CD8-positive, alpha-beta memory T cell (primary cell): ENCODE measurements at regions not wholly inside any gene's neighbourhood (a gene's known extent, or its start where the extent isn't known, plus 50 kb on each side); places are given as distances from the start of the nearest gene placed in this dataset.

Source experiments
- CTCF ChIA-PET: fragments of 350-600 bp; sonication (Branson Sonifier 250); formaldehyde crosslinking; loops from one replicate; lab custom pipeline; 2021; ENCODE audit warnings: antibody characterized with exemption; lab: Charles Lee
- POLR2A ChIA-PET: fragments of 350-600 bp; sonication (Branson Sonifier 250); formaldehyde crosslinking; loops from one replicate; lab custom pipeline; 2021; ENCODE audit warnings: antibody characterized with exemption; lab: Charles Lee
- DNase-seq, 5 donors: peaks; one replicate each; pipeline versions ENCODE4 v3.0.0 to v3.0.0-alpha.2; 2020 to 2022; ENCODE audit warnings: mixed read lengths in 1 of 5
- H3K27ac ChIP-seq: one replicate; pipeline ENCODE4 v1.7.0; 2013; ENCODE audit warnings: low read depth, mild to moderate bottlenecking, low read length, moderate library complexity
- H3K27me3 ChIP-seq: 2 replicates; pipeline ENCODE4 v1.7.0; 2013; ENCODE audit warnings: low read length, mild to moderate bottlenecking; ENCODE audit not compliant: insufficient read depth, poor library complexity, severe bottlenecking
- H3K36me3 ChIP-seq: 2 replicates; pipeline ENCODE4 v1.7.0; 2013; ENCODE audit warnings: mild to moderate bottlenecking, low read length, moderate library complexity; ENCODE audit not compliant: insufficient read depth
- H3K4me1 ChIP-seq: 2 replicates; pipeline ENCODE4 v1.7.0; 2013; ENCODE audit warnings: mild to moderate bottlenecking, low read length, moderate library complexity; ENCODE audit not compliant: insufficient read depth
- H3K4me3 ChIP-seq: 2 replicates; pipeline ENCODE4 v1.7.0; 2013; ENCODE audit warnings: mild to moderate bottlenecking, low read length
- H3K9me3 ChIP-seq: 2 replicates; pipeline ENCODE4 v1.7.0; 2013; ENCODE audit warnings: mild to moderate bottlenecking, low read length
- H3K27ac Mint-ChIP-seq, 8 donors: one replicate each; pipeline ENCODE4 v1.8.0; 2020 to 2021; ENCODE audit warnings: mixed read lengths in 8 of 8, mild to moderate bottlenecking in 6 of 8, inconsistent platforms in 3 of 8, moderate library complexity in 3 of 8
- H3K27me3 Mint-ChIP-seq, 2 donors: one replicate each; pipeline ENCODE4 v1.8.0; 2020 to 2021; ENCODE audit warnings: mixed read lengths in 2 of 2, mild to moderate bottlenecking in 1 of 2, moderate library complexity in 1 of 2
- H3K36me3 Mint-ChIP-seq, 3 donors: one replicate each; pipeline ENCODE4 v1.8.0; 2020 to 2021; ENCODE audit warnings: mixed read lengths in 3 of 3, inconsistent platforms in 1 of 3, mild to moderate bottlenecking in 1 of 3
- H3K4me1 Mint-ChIP-seq, 3 donors: one replicate each; pipeline ENCODE4 v1.8.0; 2020 to 2021; ENCODE audit warnings: mixed read lengths in 3 of 3, inconsistent platforms in 1 of 3, mild to moderate bottlenecking in 1 of 3
- H3K4me3 Mint-ChIP-seq, 7 donors: one replicate each; pipeline ENCODE4 v1.8.0; 2020 to 2021; ENCODE audit warnings: mixed read lengths in 7 of 7, mild to moderate bottlenecking in 6 of 7, moderate library complexity in 4 of 7, inconsistent platforms in 2 of 7
- H3K9me3 Mint-ChIP-seq, 5 donors: one replicate each; pipeline ENCODE4 v1.8.0; 2020 to 2022; ENCODE audit warnings: mixed read lengths in 5 of 5, mild to moderate bottlenecking in 3 of 5, moderate library complexity in 2 of 5, inconsistent platforms in 1 of 5

DNA sequence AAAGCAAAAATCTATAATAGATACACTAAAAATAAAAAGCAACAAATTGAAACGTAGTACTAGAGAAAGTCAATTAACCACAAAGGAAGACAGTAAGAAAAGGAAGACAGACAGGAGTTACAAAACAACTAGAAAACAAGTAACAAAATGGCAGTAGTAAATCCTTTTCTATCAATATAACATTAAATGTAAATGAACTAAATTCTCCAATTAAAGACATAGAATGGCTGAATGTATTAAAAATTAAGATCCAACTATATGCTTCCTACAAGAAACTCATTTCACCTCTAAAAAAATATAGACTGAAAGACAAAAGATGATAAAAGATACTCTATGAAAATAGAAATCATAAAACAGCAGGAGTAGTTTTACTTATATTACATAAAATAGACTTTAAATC lies 79.1 kb downstream of the CTH start:
- Mint-ChIP-seq H3K36me3 (no peaks in the 10 kb centered on the region), H3K4me3 (no peak overlapping the region), H3K27me3 (peaks cover 7 to 19% of the 10 kb centered on the region in 2 donors), H3K27ac (no peak overlapping the region), H3K9me3 (peaks cover 0 to 5% (median 0%) of the 10 kb centered on the region in 5 donors), H3K4me1 (no peaks in the 10 kb centered on the region)
- no peak overlapping the region for H3K27ac ChIP-seq
- POLR2A ChIA-PET: no interaction called here
- no peaks in the 10 kb centered on the region for H3K4me1 ChIP-seq
- CTCF ChIA-PET: no interaction called here
- no peaks in the 10 kb centered on the region for H3K9me3 ChIP-seq
- no peak overlapping the region for H3K4me3 ChIP-seq
- no peaks in the 10 kb centered on the region for H3K36me3 ChIP-seq
- no peaks in the 10 kb centered on the region for H3K27me3 ChIP-seq
- no peak for DNase-seq

GRCh38 chr1:70495370-70495769 lies 84.3 kb downstream of the CTH start:
- Mint-ChIP-seq H3K4me1 (no peaks in the 10 kb centered on the region), H3K4me3 (no peak overlapping the region), H3K27me3 (peaks cover 8% of the 10 kb centered on the region in 2 donors), H3K36me3 (no peaks in the 10 kb centered on the region), H3K27ac (no peak overlapping the region), H3K9me3 (peaks cover 0 to 1% (median 0%) of the 10 kb centered on the region in 5 donors)
- Histone ChIP-seq H3K27ac (no peak overlapping the region), H3K4me3 (no peak overlapping the region), H3K36me3 (no peaks in the 10 kb centered on the region), H3K9me3 (no peaks in the 10 kb centered on the region), H3K27me3 (no peaks in the 10 kb centered on the region), H3K4me1 (no peaks in the 10 kb centered on the region)
- POLR2A ChIA-PET: no interaction called here
- DNase-seq: no peak
- CTCF ChIA-PET: no interaction called here

DNA sequence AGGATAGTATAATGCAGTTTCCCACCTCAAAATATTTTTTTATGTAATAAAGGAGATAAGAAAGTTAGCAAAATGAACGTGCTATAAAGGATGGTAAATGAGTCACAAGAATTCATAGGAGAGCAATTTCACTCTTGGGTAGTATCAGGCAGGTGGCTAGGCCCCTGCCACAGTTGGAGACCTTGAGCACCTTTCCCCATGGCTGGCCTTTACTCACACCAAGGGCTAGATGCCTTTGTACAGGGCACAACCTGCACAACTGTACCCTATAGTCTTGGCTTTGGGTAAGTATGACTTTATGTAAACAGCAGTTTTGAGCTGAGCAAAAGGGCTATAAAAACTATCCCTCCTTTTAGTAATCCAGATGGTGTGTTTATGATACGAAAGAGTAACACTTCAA lies 85.1 kb downstream of the CTH start:
- Histone ChIP-seq H3K27ac (no peak overlapping the region), H3K4me1 (no peaks in the 10 kb centered on the region), H3K4me3 (no peak overlapping the region), H3K36me3 (no peaks in the 10 kb centered on the region), H3K9me3 (no peaks in the 10 kb centered on the region), H3K27me3 (no peaks in the 10 kb centered on the region)
- H3K27me3 Mint-ChIP-seq: peaks cover under 1 to 2% of the 10 kb centered on the region in 2 donors
- no peak for DNase-seq
- no peaks in the 10 kb centered on the region for H3K4me1 Mint-ChIP-seq
- H3K27ac Mint-ChIP-seq: no peak overlapping the region
- H3K4me3 Mint-ChIP-seq: no peak overlapping the region
- ChIA-PET CTCF (no interaction called here), POLR2A (no interaction called here)
- no peaks in the 10 kb centered on the region for H3K36me3 Mint-ChIP-seq
- H3K9me3 Mint-ChIP-seq: no peaks in the 10 kb centered on the region

GRCh38 chr1:70497152-70497551 lies 86.1 kb downstream of the CTH start:
- Mint-ChIP-seq H3K9me3 (no peaks in the 10 kb centered on the region), H3K27me3 (peaks cover 0 to 2% of the 10 kb centered on the region in 2 donors), H3K36me3 (no peaks in the 10 kb centered on the region), H3K4me1 (no peaks in the 10 kb centered on the region), H3K27ac (no peak overlapping the region), H3K4me3 (no peak overlapping the region)
- no peaks in the 10 kb centered on the region for H3K36me3 ChIP-seq
- H3K9me3 ChIP-seq: no peaks in the 10 kb centered on the region
- no peaks in the 10 kb centered on the region for H3K27me3 ChIP-seq
- no peak overlapping the region for H3K27ac ChIP-seq
- ChIA-PET POLR2A (no interaction called here), CTCF (interaction anchor here (2.3 kb wide), 1 partner anchor 364 kb away, joined by 6 read pairs; no protein-coding TSS in a partner anchor)
- no peaks in the 10 kb centered on the region for H3K4me1 ChIP-seq
- DNase-seq: no peak
- no peak overlapping the region for H3K4me3 ChIP-seq

DNA sequence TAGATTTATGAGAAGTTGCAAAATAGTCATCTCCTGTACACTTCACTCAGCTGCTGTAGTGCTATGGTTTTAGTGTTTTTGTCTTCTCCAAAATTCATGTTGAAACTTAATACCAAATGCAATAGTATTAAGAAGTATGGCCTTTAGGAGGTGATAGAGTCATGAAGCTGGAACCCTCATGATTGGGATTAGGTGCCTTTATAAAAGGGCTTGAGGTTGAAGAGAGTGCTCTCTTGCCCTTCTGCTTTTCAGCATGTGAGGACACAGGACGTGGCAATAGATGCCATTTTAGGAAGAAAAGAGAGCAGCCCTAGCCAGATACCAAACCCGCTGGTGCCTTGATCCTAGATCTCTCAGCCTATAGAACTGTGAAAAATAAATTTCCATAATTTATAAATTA lies 87.6 kb downstream of the CTH start:
- no peaks in the 10 kb centered on the region for H3K4me1 Mint-ChIP-seq
- Histone ChIP-seq H3K4me1 (no peaks in the 10 kb centered on the region), H3K27me3 (no peaks in the 10 kb centered on the region), H3K36me3 (no peaks in the 10 kb centered on the region), H3K27ac (no peak overlapping the region), H3K9me3 (no peaks in the 10 kb centered on the region), H3K4me3 (no peak overlapping the region)
- no peaks in the 10 kb centered on the region for H3K36me3 Mint-ChIP-seq
- no peak overlapping the region for H3K4me3 Mint-ChIP-seq
- no peaks in the 10 kb centered on the region for H3K9me3 Mint-ChIP-seq
- DNase-seq: no peak
- peaks cover 2 to 6% of the 10 kb centered on the region in 2 donors for H3K27me3 Mint-ChIP-seq
- CTCF ChIA-PET: interaction anchor here (2.3 kb wide), 1 partner anchor 366 kb away, joined by 6 read pairs; no protein-coding TSS in a partner anchor
- POLR2A ChIA-PET: no interaction called here
- H3K27ac Mint-ChIP-seq: no peak overlapping the region

DNA sequence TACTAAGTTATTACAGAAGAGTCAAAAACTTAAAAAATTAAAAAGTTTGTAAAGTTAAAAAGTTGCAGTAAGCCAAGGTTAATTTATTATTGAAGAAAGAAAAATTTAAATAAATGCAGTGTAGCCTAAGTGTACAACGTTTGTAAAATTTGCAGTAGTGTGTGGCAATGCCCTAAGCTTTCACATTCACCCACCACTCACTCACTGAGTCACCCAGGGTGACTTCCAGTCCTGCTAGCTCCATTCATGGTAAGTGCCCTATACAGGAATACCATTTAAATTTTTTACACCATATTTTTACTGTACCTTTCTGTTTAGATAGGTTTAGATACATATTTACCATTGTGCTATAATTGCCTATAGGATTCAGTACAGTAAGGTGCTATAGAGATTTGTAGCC lies 88.6 kb downstream of the CTH start:
- CTCF ChIA-PET: no interaction called here
- Histone ChIP-seq H3K27ac (no peak overlapping the region), H3K36me3 (no peaks in the 10 kb centered on the region), H3K4me1 (no peaks in the 10 kb centered on the region), H3K27me3 (no peaks in the 10 kb centered on the region), H3K4me3 (no peak overlapping the region), H3K9me3 (no peaks in the 10 kb centered on the region)
- H3K27ac Mint-ChIP-seq: no peak overlapping the region
- H3K36me3 Mint-ChIP-seq: no peaks in the 10 kb centered on the region
- H3K4me1 Mint-ChIP-seq: no peaks in the 10 kb centered on the region
- H3K9me3 Mint-ChIP-seq: no peaks in the 10 kb centered on the region
- peaks cover 2 to 6% of the 10 kb centered on the region in 2 donors for H3K27me3 Mint-ChIP-seq
- no peak overlapping the region for H3K4me3 Mint-ChIP-seq
- POLR2A ChIA-PET: no interaction called here
- no peak for DNase-seq

- CTCF ChIA-PET: no interaction called here
- Histone ChIP-seq H3K9me3 (no peaks in the 10 kb centered on the region), H3K36me3 (no peaks in the 10 kb centered on the region), H3K4me1 (no peaks in the 10 kb centered on the region), H3K27ac (no peak overlapping the region), H3K4me3 (no peak overlapping the region), H3K27me3 (no peaks in the 10 kb centered on the region)
- no peaks in the 10 kb centered on the region for H3K36me3 Mint-ChIP-seq
- H3K27ac Mint-ChIP-seq: no peak overlapping the region
- H3K27me3 Mint-ChIP-seq: peaks cover 7 to 25% of the 10 kb centered on the region in 2 donors
- H3K4me1 Mint-ChIP-seq: no peaks in the 10 kb centered on the region
- H3K4me3 Mint-ChIP-seq: no peak overlapping the region
- POLR2A ChIA-PET: no interaction called here
- DNase-seq: no peak
- no peaks in the 10 kb centered on the region for H3K9me3 Mint-ChIP-seq
Measured at GRCh38 chr1:70503358-70503757, 92.3 kb downstream of the CTH start.

DNA sequence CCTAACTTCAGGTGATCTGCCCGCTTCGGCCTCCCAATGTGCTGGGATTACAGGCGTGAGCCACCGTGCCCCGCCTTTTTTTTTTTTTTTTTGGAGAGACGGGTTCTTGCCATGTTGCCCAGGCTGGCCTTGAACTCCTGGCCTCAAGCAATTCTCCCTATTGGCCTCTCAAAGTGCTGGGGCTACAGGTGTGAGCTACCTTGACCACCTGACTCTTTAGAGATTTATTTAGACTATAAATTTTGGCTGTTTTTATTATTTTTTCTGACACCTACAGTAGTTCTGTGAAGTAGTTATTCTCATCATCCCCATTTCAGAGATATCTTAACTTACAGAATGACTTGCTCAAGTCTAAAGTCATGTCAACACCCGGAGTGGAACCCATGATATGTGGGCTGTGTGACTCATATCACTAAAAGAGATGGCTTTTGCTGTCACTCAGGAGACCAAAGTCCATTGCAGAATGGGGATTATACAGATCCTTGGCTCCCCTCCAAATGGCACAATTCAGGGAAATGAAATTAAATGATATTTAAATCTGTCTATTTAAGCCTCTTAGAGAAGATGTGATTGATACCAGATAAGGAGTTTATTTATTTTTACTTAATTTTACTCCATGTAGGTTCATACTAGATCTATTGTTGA lies 93.2 kb downstream of the CTH start:
- Histone ChIP-seq H3K4me1 (no peaks in the 10 kb centered on the region), H3K27me3 (no peaks in the 10 kb centered on the region), H3K36me3 (no peaks in the 10 kb centered on the region), H3K27ac (no peak overlapping the region), H3K4me3 (no peak overlapping the region), H3K9me3 (no peaks in the 10 kb centered on the region)
- ChIA-PET CTCF (no interaction called here), POLR2A (no interaction called here)
- H3K4me1 Mint-ChIP-seq: no peaks in the 10 kb centered on the region
- no peak for DNase-seq
- H3K27me3 Mint-ChIP-seq: peaks cover 7 to 25% of the 10 kb centered on the region in 2 donors
- H3K4me3 Mint-ChIP-seq: no peak overlapping the region
- no peaks in the 10 kb centered on the region for H3K36me3 Mint-ChIP-seq
- H3K27ac Mint-ChIP-seq: no peak overlapping the region
- H3K9me3 Mint-ChIP-seq: no peaks in the 10 kb centered on the region
